ENCODE measurements at regions not wholly inside any gene's neighbourhood (a gene's known extent, or its start where the extent isn't known, plus 50 kb on each side); places are given as distances from the start of the nearest gene placed in this dataset.

DNA sequence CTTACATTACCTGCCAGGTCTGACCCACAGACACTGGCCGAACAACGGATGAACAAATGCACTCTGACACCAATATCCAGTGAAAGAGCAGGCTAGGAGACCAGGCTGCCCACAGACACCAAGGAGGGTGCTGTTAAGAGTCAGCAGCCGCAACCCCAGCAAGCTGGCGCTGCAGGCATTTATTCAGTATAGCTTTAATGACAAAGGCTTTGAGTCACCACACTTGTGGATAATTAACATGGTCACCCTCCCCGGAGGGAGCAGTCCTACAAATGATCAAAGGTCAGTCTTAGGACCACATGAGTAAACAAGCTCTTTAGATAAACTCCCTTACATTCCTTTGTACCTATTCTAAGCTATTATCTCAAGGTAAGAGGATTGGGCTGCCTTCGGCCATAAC lies 368.5 kb upstream of the GRID2 start:
- Histone ChIP-seq H3K4me3 (no peak overlapping the region), H3K9ac (ENCODE audit: insufficient read depth in 1 of 2, low read length in 2 of 2) (no peak overlapping the region), H3K27ac (ENCODE audit: low read depth in 1 of 2, low read length in 1 of 2) (no peak overlapping the region), H3K4me1 (ENCODE audit: control insufficient read depth in 5 of 5, insufficient read depth in 5 of 5, low read length in 5 of 5) (no peaks in the 10 kb centered on the region), H3K27me3 (ENCODE audit: control insufficient read depth in 3 of 3, insufficient read depth in 3 of 3, low read length in 2 of 3) (no peaks in the 10 kb centered on the region), H3K36me3 (ENCODE audit: control insufficient read depth in 4 of 4, insufficient read depth in 4 of 4, low read length in 4 of 4) (no peaks in the 10 kb centered on the region), H3K9me3 (ENCODE audit: control insufficient read depth in 4 of 4, insufficient read depth in 3 of 4, low read length in 3 of 4) (no peaks in the 10 kb centered on the region)
- TF ChIP-seq, protein P1, sequence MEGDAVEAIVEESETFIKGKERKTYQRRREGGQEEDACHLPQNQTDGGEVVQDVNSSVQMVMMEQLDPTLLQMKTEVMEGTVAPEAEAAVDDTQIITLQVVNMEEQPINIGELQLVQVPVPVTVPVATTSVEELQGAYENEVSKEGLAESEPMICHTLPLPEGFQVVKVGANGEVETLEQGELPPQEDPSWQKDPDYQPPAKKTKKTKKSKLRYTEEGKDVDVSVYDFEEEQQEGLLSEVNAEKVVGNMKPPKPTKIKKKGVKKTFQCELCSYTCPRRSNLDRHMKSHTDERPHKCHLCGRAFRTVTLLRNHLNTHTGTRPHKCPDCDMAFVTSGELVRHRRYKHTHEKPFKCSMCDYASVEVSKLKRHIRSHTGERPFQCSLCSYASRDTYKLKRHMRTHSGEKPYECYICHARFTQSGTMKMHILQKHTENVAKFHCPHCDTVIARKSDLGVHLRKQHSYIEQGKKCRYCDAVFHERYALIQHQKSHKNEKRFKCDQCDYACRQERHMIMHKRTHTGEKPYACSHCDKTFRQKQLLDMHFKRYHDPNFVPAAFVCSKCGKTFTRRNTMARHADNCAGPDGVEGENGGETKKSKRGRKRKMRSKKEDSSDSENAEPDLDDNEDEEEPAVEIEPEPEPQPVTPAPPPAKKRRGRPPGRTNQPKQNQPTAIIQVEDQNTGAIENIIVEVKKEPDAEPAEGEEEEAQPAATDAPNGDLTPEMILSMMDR (IDR thresholded peaks at IDR 0.05; ENCODE audit: control extremely low read depth, extremely low read depth) = no peak
- 87 to 88% methylated on average over 6 of the region's 6 CpGs for WGBS, 2 donors
- no peak for ATAC-seq (ENCODE audit: insufficient read depth, low FRiP score)
- no peak for DNase-seq

DNA sequence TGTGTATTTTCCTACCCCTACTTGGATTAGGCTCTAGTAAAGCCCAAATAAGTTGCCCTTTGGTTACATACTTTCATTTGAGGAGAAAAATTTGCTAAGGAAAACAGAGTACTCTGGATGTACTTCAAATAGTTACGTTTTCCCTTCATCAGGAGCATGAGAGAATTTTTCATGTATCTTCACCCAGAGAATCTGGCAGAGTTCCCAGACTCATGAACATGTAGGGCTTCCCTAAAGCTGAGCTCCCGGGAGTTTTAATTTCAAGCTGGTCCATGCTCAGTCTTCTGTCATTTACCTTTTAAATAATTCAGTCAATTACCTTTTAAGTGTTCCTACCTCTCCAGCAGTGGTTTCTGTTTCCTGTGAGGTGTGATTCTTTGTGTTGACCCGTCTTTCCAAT lies 367.5 kb upstream of the GRID2 start:
- DNase-seq (peak in 2 of 3 donors; percentile 54 to 76), ATAC-seq (ENCODE audit: insufficient read depth, low FRiP score) (no peak)
- no peaks in the 10 kb centered on the region for H3K27me3 ChIP-seq (ENCODE audit: control insufficient read depth in 3 of 3, insufficient read depth in 3 of 3, low read length in 2 of 3)
- H3K36me3 ChIP-seq (ENCODE audit: control insufficient read depth in 4 of 4, insufficient read depth in 4 of 4, low read length in 4 of 4) = no peaks in the 10 kb centered on the region
- 39 to 69% methylated on average over 3 of the region's 3 CpGs for WGBS, 2 donors
- no peak overlapping the region for H3K4me3 ChIP-seq
- TF ChIP-seq, protein P1 (IDR thresholded peaks at IDR 0.05; ENCODE audit: control extremely low read depth, extremely low read depth) = no peak
- H3K9me3 ChIP-seq (ENCODE audit: control insufficient read depth in 4 of 4, insufficient read depth in 3 of 4, low read length in 3 of 4) = no peaks in the 10 kb centered on the region
- H3K4me1 ChIP-seq (ENCODE audit: control insufficient read depth in 5 of 5, insufficient read depth in 5 of 5, low read length in 5 of 5) = no peaks in the 10 kb centered on the region
- H3K9ac ChIP-seq (ENCODE audit: insufficient read depth in 1 of 2, low read length in 2 of 2) = no peak overlapping the region
- H3K27ac ChIP-seq (ENCODE audit: low read depth in 1 of 2, low read length in 1 of 2) = no peak overlapping the region

DNA sequence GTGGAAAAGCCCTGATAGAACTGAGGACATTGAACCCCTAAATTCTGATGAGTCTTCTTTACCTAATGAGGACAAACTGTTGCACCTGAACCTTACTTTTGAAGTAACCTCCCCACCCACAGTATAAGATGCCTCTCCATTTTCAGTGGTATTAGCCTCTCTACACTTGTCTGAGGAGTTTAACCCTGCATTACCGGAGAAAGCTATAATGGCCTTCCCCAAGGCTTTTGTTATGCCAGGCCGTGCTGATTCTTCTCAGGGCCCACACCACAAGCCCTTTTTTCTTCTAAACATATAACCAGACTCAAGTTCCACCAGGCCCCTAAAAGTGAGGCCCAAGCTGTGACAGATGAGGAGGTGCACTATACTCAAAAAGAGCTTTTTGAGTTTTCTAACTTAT lies 345.8 kb upstream of the GRID2 start:
- no peaks in the 10 kb centered on the region for H3K9me3 ChIP-seq (ENCODE audit: control insufficient read depth in 4 of 4, insufficient read depth in 3 of 4, low read length in 3 of 4)
- H3K27ac ChIP-seq (ENCODE audit: low read depth in 1 of 2, low read length in 1 of 2) = no peak overlapping the region
- TF ChIP-seq, protein P1 (IDR thresholded peaks at IDR 0.05; ENCODE audit: control extremely low read depth, extremely low read depth) = no peak
- no peak overlapping the region for H3K4me3 ChIP-seq
- no peaks in the 10 kb centered on the region for H3K4me1 ChIP-seq (ENCODE audit: control insufficient read depth in 5 of 5, insufficient read depth in 5 of 5, low read length in 5 of 5)
- ATAC-seq (ENCODE audit: insufficient read depth, low FRiP score) (no peak), DNase-seq (no peak)
- 74 to 75% methylated on average over 2 of the region's 2 CpGs for WGBS, 2 donors
- no peak overlapping the region for H3K9ac ChIP-seq (ENCODE audit: insufficient read depth in 1 of 2, low read length in 2 of 2)
- H3K27me3 ChIP-seq (ENCODE audit: control insufficient read depth in 3 of 3, insufficient read depth in 3 of 3, low read length in 2 of 3) = no peaks in the 10 kb centered on the region
- H3K36me3 ChIP-seq (ENCODE audit: control insufficient read depth in 4 of 4, insufficient read depth in 4 of 4, low read length in 4 of 4) = no peaks in the 10 kb centered on the region

DNA sequence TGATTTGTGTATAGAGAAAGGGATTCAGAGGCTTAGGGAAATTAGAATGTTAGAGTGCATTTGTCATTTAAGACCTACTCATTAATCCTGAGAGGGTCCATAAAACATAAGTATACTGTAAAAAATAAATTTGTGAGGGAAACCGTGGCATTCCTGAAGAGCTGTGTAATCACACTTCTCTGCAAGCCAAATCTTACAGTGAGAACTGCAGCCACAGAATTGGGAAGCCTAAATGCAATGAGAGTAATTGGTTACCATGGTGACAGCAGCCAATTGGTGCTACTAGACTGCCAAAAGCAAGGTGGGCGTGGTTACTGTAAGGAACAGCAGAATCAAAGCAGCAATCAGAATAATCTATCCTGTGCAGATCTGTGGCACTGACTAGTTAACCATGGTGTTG lies 345.2 kb upstream of the GRID2 start:
- peak in 2 of 3 donors; percentile 1 to 4 for DNase-seq
- 35 to 41% methylated on average over 2 of the region's 2 CpGs for WGBS, 2 donors
- no peak overlapping the region for H3K9ac ChIP-seq (ENCODE audit: insufficient read depth in 1 of 2, low read length in 2 of 2)

More for the DNA sequence above, 345.2 kb upstream of the GRID2 start:
- TF ChIP-seq, protein P1 (IDR thresholded peaks at IDR 0.05; ENCODE audit: control extremely low read depth, extremely low read depth) = no peak
- ATAC-seq (ENCODE audit: insufficient read depth, low FRiP score) = no peak
- no peaks in the 10 kb centered on the region for H3K9me3 ChIP-seq (ENCODE audit: control insufficient read depth in 4 of 4, insufficient read depth in 3 of 4, low read length in 3 of 4)
- H3K4me1 ChIP-seq (ENCODE audit: control insufficient read depth in 5 of 5, insufficient read depth in 5 of 5, low read length in 5 of 5) = no peaks in the 10 kb centered on the region
- no peaks in the 10 kb centered on the region for H3K36me3 ChIP-seq (ENCODE audit: control insufficient read depth in 4 of 4, insufficient read depth in 4 of 4, low read length in 4 of 4)
- no peak overlapping the region for H3K4me3 ChIP-seq
- no peak overlapping the region for H3K27ac ChIP-seq (ENCODE audit: low read depth in 1 of 2, low read length in 1 of 2)
- no peaks in the 10 kb centered on the region for H3K27me3 ChIP-seq (ENCODE audit: control insufficient read depth in 3 of 3, insufficient read depth in 3 of 3, low read length in 2 of 3)
